ENCODE measurements at regions not wholly inside any gene's neighbourhood (a gene's known extent, or its start where the extent isn't known, plus 50 kb on each side); places are given as distances from the start of the nearest gene placed in this dataset.

- no peak for TF ChIP-seq POLR2A (IDR thresholded peaks at IDR 0.05)
- no peak for TF ChIP-seq CTCF (IDR thresholded peaks at IDR 0.05)
Observed at GRCh38 chr1:232690285-232690935, 60.5 kb upstream of the SIPA1L2 start.

Measured in right lobe of liver (tissue), 4 donors.